Calu3 (cell line): ENCODE measurements at regions not wholly inside any gene's neighbourhood (a gene's known extent, or its start where the extent isn't known, plus 50 kb on each side); places are given as distances from the start of the nearest gene placed in this dataset.

Source experiments
- BruUV-seq: library from RNA; stranded (reverse); fragments of 400-500 nt; replicated peaks from 2 replicates; lab custom pipeline; 2021; lab: Mats Ljungman, UMichigan
- CTCF ChIA-PET: fragments of 300-600 bp; sonication (Branson Sonifier 250); formaldehyde crosslinking; loops from one replicate; lab custom pipeline; 2022; ENCODE audit warnings: antibody characterized with exemption; lab: Charles Lee
- DNase-seq: peaks from one replicate; pipeline ENCODE4 v3.0.0; 2022
- H3K27ac Mint-ChIP-seq: one replicate; pipeline ENCODE4 v1.8.0; 2022; ENCODE audit warnings: mixed read lengths; ENCODE audit not compliant: unreplicated experiment
- H3K27me3 Mint-ChIP-seq: one replicate; pipeline ENCODE4 v1.8.0; 2022; ENCODE audit warnings: mixed read lengths; ENCODE audit not compliant: unreplicated experiment
- H3K36me3 Mint-ChIP-seq: one replicate; pipeline ENCODE4 v1.8.0; 2022; ENCODE audit warnings: mild to moderate bottlenecking, moderate library complexity, mixed read lengths; ENCODE audit not compliant: insufficient read depth, unreplicated experiment
- H3K4me1 Mint-ChIP-seq: one replicate; pipeline ENCODE4 v1.8.0; 2022; ENCODE audit warnings: mild to moderate bottlenecking, low read depth, mixed read lengths; ENCODE audit not compliant: unreplicated experiment
- H3K4me3 Mint-ChIP-seq: one replicate; pipeline ENCODE4 v1.8.0; 2022; ENCODE audit warnings: mild to moderate bottlenecking, low read depth, moderate library complexity, mixed read lengths; ENCODE audit not compliant: unreplicated experiment
- H3K9me3 Mint-ChIP-seq: one replicate; pipeline ENCODE4 v1.8.0; 2022; ENCODE audit warnings: low read depth, mixed read lengths; ENCODE audit not compliant: unreplicated experiment
- CTCF ChIP-seq: fragments of 200-600 bp; IDR thresholded peaks from one replicate; pipeline ENCODE4 v1.8.0; 2022; ENCODE audit warnings: antibody characterized with exemption; ENCODE audit not compliant: unreplicated experiment
- intact Hi-C: fragments of 100-400 bp; cut with micrococcal nuclease; formaldehyde crosslinking; loops from one replicate; pipeline ENCODE4 v1.10.0; 2022; ENCODE audit not compliant: unreplicated experiment

GRCh38 chr5:3382151-3382550 lies 213.5 kb upstream of the IRX1 start:
- Mint-ChIP-seq H3K27me3 (no peaks in the 10 kb centered on the region), H3K36me3 (peaks cover 5% of the 10 kb centered on the region), H3K9me3 (peaks cover 14% of the 10 kb centered on the region), H3K4me1 (no peaks in the 10 kb centered on the region), H3K27ac (no peak overlapping the region), H3K4me3 (no peak overlapping the region)
- no peak for DNase-seq
- intact Hi-C loops: no loop called here
- CTCF ChIA-PET: no interaction called here
- BruUV-seq: no TSS peak
- TF ChIP-seq CTCF: no peak

- H3K27ac Mint-ChIP-seq: no peak overlapping the region
- intact Hi-C loops: no loop called here
- no peaks in the 10 kb centered on the region for H3K4me1 Mint-ChIP-seq
- no TSS peak for BruUV-seq
- H3K4me3 Mint-ChIP-seq: no peak overlapping the region
- H3K36me3 Mint-ChIP-seq: peaks cover 5% of the 10 kb centered on the region
- CTCF ChIA-PET: no interaction called here
- peaks cover 14% of the 10 kb centered on the region for H3K9me3 Mint-ChIP-seq
- DNase-seq: no peak
- H3K27me3 Mint-ChIP-seq: no peaks in the 10 kb centered on the region
- no peak for TF ChIP-seq CTCF
Observed at GRCh38 chr5:3381206-3381825, 214.3 kb upstream of the IRX1 start.

- Mint-ChIP-seq H3K36me3 (peaks cover 5% of the 10 kb centered on the region), H3K9me3 (peaks cover 14% of the 10 kb centered on the region), H3K4me1 (no peaks in the 10 kb centered on the region), H3K27ac (no peak overlapping the region), H3K4me3 (no peak overlapping the region), H3K27me3 (no peaks in the 10 kb centered on the region)
- no peak for DNase-seq
- no peak for TF ChIP-seq CTCF
- BruUV-seq: no TSS peak
- CTCF ChIA-PET: no interaction called here
- intact Hi-C loops: no loop called here
Observed at GRCh38 chr5:3380689-3381088, 214.9 kb upstream of the IRX1 start.

DNA sequence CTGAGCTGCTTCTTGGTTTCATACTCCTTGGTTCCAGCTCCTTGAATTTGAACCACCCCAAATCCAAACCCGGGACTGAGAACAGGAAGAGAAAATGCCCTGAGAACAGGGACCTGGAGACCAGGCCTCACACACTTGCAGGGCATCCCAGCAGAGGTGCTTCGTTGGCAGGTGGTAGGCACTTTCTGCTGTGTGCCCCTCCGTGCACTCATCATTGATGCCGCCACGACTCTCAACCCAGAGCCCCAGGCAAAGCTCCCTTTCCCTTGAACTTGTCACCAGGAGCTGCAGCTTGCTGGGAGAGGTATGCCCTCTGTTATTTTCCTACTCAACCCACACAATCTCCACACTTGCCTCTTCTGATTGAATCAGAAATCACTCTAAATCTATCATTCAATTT lies 217.8 kb upstream of the IRX1 start:
- H3K27ac Mint-ChIP-seq: no peak overlapping the region
- H3K9me3 Mint-ChIP-seq: peaks cover 12% of the 10 kb centered on the region
- no TSS peak for BruUV-seq
- H3K4me3 Mint-ChIP-seq: no peak overlapping the region
- no peak for TF ChIP-seq CTCF
- H3K27me3 Mint-ChIP-seq: no peaks in the 10 kb centered on the region
- peaks cover 4% of the 10 kb centered on the region for H3K36me3 Mint-ChIP-seq
- H3K4me1 Mint-ChIP-seq: no peaks in the 10 kb centered on the region
- intact Hi-C loops: no loop called here
- no peak for DNase-seq
- CTCF ChIA-PET: no interaction called here
